Astrocyte (in vitro differentiated cells and primary cell): ENCODE measurements at regions not wholly inside any gene's neighbourhood (a gene's known extent, or its start where the extent isn't known, plus 50 kb on each side); places are given as distances from the start of the nearest gene placed in this dataset.

ENCODE experiments used
- CTCF ChIP-seq: IDR thresholded peaks from 2 replicates; pipeline ENCODE4 v1.5.1; 2011; ENCODE audit warnings: low read depth, mild to moderate bottlenecking, inconsistent platforms, low read length, moderate library complexity; ENCODE audit not compliant: insufficient read depth
- EZH2 ChIP-seq: IDR thresholded peaks from 2 replicates; pipeline ENCODE4 v1.6.1; 2012; ENCODE audit warnings: mild to moderate bottlenecking, low read length, inconsistent platforms; ENCODE audit not compliant: insufficient read depth

- TF ChIP-seq CTCF (no peak), EZH2 (no peak)
Measured at GRCh38 chr2:105952131-105952530, 207.4 kb downstream of the NCK2 start.
